A673 (cell line): ENCODE measurements at regions not wholly inside any gene's neighbourhood (a gene's known extent, or its start where the extent isn't known, plus 50 kb on each side); places are given as distances from the start of the nearest gene placed in this dataset.

Experiments used
- BruUV-seq: library from RNA; stranded (reverse); fragments of 400-500 nt; replicated peaks from 2 replicates; lab custom pipeline; 2021; lab: Mats Ljungman, UMichigan
- CTCF ChIA-PET: fragments of 300-600 bp; sonication (Branson Sonifier 250); formaldehyde crosslinking; loops from one replicate; lab custom pipeline; 2022; ENCODE audit warnings: antibody characterized with exemption; lab: Charles Lee
- POLR2A ChIA-PET: fragments of 300-600 bp; sonication (Branson Sonifier 250); formaldehyde crosslinking; loops from one replicate; lab custom pipeline; 2022; ENCODE audit warnings: antibody characterized with exemption; ENCODE audit not compliant: low non-redundant PET; lab: Charles Lee
- DNase-seq: peaks from one replicate; pipeline ENCODE4 v3.0.0-alpha.2; 2015; ENCODE audit warnings: low spot score
- H3K27ac ChIP-seq: fragments of 200-600 bp; sonication (generic); 2 replicates; pipeline ENCODE4 v1.5.1; 2016; ENCODE audit warnings: mixed run types, low read depth, mild to moderate bottlenecking, mixed read lengths, antibody characterized with exemption, low read length; ENCODE audit not compliant: poor library complexity, severe bottlenecking
- H3K27me3 ChIP-seq: fragments of 200-600 bp; sonication (generic); replicated peaks from 2 replicates; pipeline ENCODE4 v1.6.1; 2017; ENCODE audit warnings: mixed run types, low read depth, mild to moderate bottlenecking, mixed read lengths, antibody characterized with exemption, low read length; ENCODE audit not compliant: insufficient read depth, poor library complexity
- H3K36me3 ChIP-seq: fragments of 200-600 bp; sonication (generic); 2 replicates; pipeline ENCODE4 v1.6.1; 2016; ENCODE audit warnings: mixed run types, mild to moderate bottlenecking, mixed read lengths, antibody characterized with exemption, low read length; ENCODE audit not compliant: insufficient read depth, poor library complexity, severe bottlenecking
- H3K4me1 ChIP-seq: fragments of 200-600 bp; sonication (generic); 2 replicates; pipeline ENCODE4 v1.6.1; 2017; ENCODE audit warnings: mixed run types, mild to moderate bottlenecking, mixed read lengths, antibody characterized with exemption, low read length; ENCODE audit not compliant: insufficient read depth, poor library complexity, severe bottlenecking
- H3K4me3 ChIP-seq: fragments of 200-600 bp; sonication (generic); 2 replicates; pipeline ENCODE4 v1.5.1; 2016; ENCODE audit warnings: low read depth, mixed run types, mild to moderate bottlenecking, mixed read lengths, low read length; ENCODE audit not compliant: poor library complexity, severe bottlenecking
- H3K9me3 ChIP-seq: fragments of 200-600 bp; sonication (generic); 2 replicates; pipeline ENCODE4 v1.6.1; 2016; ENCODE audit warnings: mixed run types, low read depth, mild to moderate bottlenecking, mixed read lengths, antibody characterized with exemption, low read length; ENCODE audit not compliant: poor library complexity, severe bottlenecking
- EZH2 ChIP-seq: fragments of 200-600 bp; sonication (generic); IDR thresholded peaks from 2 replicates; pipeline ENCODE4 v1.6.1; 2017; ENCODE audit warnings: borderline replicate concordance, low read depth, mild to moderate bottlenecking, mixed read lengths, antibody characterized with exemption, low read length; ENCODE audit not compliant: poor library complexity, severe bottlenecking
- intact Hi-C: fragments of 100-400 bp; cut with micrococcal nuclease; formaldehyde crosslinking; loops from one replicate; pipeline ENCODE4 v1.10.0; 2022; ENCODE audit not compliant: unreplicated experiment
- TF ChIP-seq, protein P1 (sequence below): fragments of 300-800, 200-600 bp; sonication (generic); conservative IDR thresholded peaks from 2 replicates; pipeline ENCODE4 v1.5.1; 2017; ENCODE audit warnings: low read depth, mild to moderate bottlenecking, antibody characterized with exemption, low read length, moderate library complexity, mixed read lengths

DNA sequence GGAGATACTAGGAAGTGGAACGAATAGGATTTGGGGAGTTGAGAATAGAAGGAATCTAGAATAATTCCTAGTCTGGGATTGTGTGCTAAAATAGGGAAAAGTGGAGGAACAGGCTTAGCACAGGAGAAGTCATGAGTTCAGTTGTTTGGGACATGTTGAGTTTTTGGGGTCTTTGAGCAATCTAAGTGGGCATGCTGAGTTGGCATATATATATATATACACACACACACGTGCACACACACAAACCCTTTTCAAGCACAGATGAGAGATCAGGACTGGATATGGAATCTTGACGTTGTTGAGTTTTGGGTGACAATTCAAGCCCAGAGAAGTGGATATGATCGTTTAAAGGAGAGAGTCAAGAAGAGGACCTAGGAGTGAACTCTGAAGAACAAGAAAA lies 168.2 kb upstream of the CHST9 start:
- no peak for DNase-seq
- H3K27me3 ChIP-seq, result peaks cover 11% of the 10 kb centered on the region
- POLR2A ChIA-PET, result no interaction called here
- no TSS peak for BruUV-seq
- no peaks in the 10 kb centered on the region for H3K9me3 ChIP-seq
- H3K4me1 ChIP-seq, result no peaks in the 10 kb centered on the region
- no peak overlapping the region for H3K27ac ChIP-seq
- TF ChIP-seq, protein P1, sequence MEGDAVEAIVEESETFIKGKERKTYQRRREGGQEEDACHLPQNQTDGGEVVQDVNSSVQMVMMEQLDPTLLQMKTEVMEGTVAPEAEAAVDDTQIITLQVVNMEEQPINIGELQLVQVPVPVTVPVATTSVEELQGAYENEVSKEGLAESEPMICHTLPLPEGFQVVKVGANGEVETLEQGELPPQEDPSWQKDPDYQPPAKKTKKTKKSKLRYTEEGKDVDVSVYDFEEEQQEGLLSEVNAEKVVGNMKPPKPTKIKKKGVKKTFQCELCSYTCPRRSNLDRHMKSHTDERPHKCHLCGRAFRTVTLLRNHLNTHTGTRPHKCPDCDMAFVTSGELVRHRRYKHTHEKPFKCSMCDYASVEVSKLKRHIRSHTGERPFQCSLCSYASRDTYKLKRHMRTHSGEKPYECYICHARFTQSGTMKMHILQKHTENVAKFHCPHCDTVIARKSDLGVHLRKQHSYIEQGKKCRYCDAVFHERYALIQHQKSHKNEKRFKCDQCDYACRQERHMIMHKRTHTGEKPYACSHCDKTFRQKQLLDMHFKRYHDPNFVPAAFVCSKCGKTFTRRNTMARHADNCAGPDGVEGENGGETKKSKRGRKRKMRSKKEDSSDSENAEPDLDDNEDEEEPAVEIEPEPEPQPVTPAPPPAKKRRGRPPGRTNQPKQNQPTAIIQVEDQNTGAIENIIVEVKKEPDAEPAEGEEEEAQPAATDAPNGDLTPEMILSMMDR, result no peak
- no peak for TF ChIP-seq EZH2
- CTCF ChIA-PET, result no interaction called here
- intact Hi-C loops, result no loop called here
- H3K4me3 ChIP-seq, result no peak overlapping the region
- H3K36me3 ChIP-seq, result no peaks in the 10 kb centered on the region

DNA sequence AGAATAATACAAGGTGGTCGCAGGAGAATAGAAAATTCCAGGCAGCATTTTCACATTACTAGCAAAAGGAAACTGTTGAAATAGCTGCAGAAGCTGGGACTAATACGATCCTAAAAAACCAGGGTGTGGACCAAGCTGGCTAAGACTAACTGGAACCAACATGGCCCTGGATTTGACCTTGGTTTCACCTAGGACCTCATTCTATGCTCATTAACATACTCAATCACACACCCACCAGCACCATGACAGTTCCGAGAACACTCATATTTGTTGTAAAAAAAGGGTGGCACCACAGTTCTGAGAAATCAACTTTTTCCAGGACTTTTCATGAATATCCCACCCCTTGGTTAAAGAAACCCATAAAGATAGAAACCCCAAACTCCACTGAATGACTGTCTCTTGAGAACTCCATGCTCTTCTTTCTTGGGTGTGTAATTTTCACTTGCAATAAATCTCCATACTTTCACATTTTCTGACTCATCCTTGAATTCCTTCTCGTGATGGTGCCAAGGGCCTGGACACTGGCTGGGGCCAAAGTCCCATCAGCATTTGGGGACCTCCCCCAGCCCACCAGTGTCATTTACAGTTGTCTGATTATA lies 164.3 kb upstream of the CHST9 start:
- H3K27me3 ChIP-seq, result peaks cover 17% of the 10 kb centered on the region
- intact Hi-C loops, result no loop called here
- H3K9me3 ChIP-seq, result no peaks in the 10 kb centered on the region
- ChIA-PET CTCF (no interaction called here), POLR2A (no interaction called here)
- DNase-seq, result no peak
- TF ChIP-seq, protein P1, result no peak
- TF ChIP-seq EZH2, result no peak
- no TSS peak for BruUV-seq
- H3K4me3 ChIP-seq, result no peak overlapping the region
- H3K27ac ChIP-seq, result no peak overlapping the region
- H3K4me1 ChIP-seq, result no peaks in the 10 kb centered on the region
- H3K36me3 ChIP-seq, result no peaks in the 10 kb centered on the region

DNA sequence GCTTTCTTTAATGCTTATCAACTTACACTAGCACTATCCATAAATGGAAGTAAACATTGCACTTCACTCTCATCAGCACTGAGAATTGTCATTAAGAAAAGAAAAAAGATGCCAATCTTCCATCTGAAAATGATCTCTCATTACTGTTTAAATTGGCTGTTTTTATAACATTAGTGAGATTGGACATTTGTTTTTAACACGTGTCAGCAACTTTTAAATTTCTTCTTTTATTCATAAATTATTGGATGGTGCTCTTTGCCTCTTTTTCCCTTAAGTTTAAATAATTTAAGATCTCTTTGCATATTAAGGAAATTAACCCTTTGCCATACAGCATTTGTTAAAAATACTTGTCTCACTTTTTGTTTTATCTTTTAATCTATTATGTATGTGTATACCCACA lies 146.5 kb upstream of the CHST9 start:
- Histone ChIP-seq H3K27me3 (no peaks in the 10 kb centered on the region), H3K9me3 (no peaks in the 10 kb centered on the region), H3K36me3 (no peaks in the 10 kb centered on the region), H3K27ac (no peak overlapping the region), H3K4me1 (no peaks in the 10 kb centered on the region), H3K4me3 (no peak overlapping the region)
- ChIA-PET POLR2A (no interaction called here), CTCF (no interaction called here)
- DNase-seq, result no peak
- TF ChIP-seq, protein P1, result no peak
- no peak for TF ChIP-seq EZH2
- intact Hi-C loops, result no loop called here
- BruUV-seq, result no TSS peak
